Stimulated activated CD8-positive, alpha-beta memory T cell treated with anti-CD3 and anti-CD28 coated beads, Interleukin-7, amount 100 ng/mL, for 24 hours (primary cell): ENCODE measurements at regions not wholly inside any gene's neighbourhood (a gene's known extent, or its start where the extent isn't known, plus 50 kb on each side); places are given as distances from the start of the nearest gene placed in this dataset.

Experiments used
- DNase-seq: peaks from one replicate; pipeline ENCODE4 v3.0.0-alpha.2; 2020; ENCODE audit warnings: low read depth

DNA sequence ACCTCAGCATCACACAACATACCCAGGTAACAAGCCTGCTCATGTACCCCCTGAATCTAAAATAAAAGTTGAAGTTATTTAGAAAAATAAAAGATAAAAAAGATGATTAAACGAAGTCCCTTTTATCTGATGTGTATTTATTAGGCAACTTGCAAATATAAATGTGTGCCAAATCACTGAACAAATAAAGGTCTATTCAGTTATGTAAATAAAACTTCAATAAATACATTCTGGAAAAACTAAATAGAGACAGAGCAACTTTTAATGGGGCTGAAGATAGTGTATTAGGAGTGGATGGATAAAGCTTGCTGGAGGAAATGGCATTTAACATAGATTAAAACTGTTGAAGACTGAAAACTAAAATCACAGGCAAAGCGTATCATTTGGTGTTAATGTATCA lies 678.0 kb upstream of the GRM7 start:
- no peak for DNase-seq

DNA sequence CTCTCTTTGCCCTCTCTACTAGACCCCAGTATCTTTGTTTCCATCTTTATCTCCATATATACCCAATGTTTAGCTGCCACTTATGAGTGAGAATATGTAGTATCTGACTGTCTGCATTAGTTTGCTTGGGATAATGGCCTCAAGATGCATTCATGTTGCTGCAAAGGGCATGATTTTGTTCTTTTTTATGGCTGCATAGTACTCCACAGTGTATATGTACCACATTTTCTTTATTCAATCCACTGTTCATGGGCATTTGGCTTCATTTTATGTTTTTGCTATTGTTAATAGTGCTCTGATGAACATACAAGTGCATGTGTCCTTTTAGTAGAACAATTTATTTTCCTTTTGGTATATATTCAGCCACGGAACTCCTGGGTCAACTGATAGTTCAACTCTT lies 671.5 kb upstream of the GRM7 start:
- DNase-seq = no peak

DNA sequence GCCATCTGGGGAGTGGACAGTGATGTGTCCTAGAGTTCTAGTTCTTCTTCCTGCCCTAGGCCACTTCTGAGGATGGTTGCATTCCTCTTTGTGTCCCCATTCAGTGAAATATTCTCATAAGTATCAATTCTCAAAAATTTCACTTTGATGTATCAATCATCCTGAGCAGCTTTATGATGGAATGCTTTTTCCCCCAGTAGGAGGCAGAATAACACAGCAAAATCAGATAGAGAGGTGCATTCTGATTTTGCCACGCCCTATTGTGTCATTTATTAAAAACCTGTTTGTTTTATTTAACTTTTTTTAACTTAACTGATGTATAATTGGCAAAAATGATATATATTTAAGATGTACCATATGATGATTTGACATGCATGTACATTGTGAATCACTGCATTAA lies 656.0 kb upstream of the GRM7 start:
- DNase-seq = no peak

DNA sequence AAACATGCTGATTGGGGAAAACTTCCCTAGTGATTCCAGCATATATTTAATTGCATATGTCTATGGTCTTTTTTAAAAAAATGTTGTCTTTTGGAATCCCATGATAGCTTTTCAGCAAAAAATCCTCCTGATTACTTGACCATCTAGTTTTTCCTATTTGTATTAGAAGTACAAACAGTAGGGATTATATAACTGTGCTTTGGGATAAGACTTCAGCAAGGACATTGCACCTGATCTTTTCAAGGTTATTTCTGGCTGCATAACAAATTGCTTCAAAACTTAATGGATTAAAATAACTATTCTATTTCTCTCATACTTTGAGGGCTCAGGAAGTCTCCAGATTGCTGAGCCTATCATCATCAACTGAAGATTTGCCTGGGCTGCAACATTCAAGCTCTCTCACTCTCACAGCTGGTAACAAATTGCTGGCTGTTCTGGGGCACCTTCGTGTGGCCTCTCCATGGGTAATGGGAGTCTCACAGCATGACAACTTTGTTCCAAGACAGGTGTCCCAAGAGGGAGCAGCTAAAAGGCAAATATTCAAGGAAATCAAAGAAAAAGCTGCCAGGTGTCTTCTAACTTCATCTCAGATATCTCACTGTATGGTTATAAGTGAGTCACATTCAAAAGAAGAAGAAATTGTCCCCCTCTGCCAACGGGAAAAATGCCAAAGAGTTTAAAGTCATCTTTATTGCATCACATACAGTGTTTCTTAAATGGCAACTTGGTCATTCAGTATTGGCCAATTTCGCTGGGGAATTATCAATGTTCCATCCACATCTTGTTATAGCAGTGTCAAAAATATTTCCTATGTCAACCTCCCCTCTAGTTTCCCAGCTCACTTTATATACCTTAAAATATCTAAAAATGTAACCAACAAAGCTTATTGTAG lies 644.5 kb upstream of the GRM7 start:
- no peak for DNase-seq

DNA sequence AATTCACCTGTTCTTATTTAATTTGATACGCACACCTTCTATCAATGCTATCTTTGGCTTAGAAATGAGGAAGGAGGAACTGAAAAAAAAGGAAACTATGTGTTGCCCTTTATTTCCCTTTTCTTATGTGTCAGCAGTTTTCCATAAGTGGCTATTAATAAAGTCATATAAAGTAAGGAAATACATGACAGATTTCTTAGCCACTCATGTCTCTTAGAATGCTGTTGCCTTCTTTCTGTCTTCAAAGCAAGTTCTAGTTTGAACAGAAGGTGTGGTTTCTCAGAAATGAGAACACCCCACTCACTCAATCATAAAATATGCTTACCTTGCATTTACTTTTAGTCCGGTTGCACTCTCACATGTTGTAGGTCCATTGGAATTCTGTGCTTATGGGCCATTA lies 640.5 kb upstream of the GRM7 start:
- DNase-seq = no peak

DNA sequence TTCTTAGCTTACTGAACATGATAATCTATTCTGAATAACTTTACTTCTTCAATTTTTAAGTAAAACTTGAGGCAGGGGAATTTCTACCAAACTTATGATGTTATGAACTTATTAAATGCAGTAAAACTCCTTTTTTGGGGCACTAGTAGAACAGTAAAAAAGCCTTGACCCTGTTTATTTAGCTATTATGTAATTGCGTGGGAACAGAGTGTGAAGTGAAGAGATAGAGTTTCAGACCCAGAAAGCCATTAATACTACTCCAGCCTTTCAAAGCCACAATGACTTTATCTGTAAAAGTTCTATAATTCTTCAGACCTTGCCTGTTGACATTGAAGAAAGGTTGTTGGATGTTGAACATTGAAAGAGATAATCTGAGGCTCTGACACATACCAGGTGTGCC lies 638.8 kb upstream of the GRM7 start:
- DNase-seq = no peak

DNA sequence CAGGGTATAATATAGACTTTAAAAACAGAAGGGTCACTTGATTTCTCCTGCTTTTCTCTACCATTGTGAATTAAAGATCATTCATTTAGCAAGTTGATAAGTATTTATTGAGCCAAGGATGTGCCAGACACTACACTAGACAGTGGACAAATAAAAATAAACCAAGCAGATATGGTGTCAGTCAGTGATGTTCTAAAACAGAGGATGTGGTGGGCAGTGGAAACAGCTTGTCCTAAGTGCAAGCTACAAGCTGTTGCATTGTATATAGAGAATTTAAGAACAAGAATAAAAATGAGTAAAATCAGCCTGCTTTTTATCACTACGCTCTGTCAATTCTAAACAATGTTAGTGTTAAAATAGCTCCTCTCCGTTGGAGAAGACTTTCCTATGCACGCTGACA lies 637.3 kb upstream of the GRM7 start:
- DNase-seq = no peak

- DNase-seq = no peak
These were observed 631.8 kb upstream of the GRM7 start for GRCh38 chr3:6228958-6229683.

DNA sequence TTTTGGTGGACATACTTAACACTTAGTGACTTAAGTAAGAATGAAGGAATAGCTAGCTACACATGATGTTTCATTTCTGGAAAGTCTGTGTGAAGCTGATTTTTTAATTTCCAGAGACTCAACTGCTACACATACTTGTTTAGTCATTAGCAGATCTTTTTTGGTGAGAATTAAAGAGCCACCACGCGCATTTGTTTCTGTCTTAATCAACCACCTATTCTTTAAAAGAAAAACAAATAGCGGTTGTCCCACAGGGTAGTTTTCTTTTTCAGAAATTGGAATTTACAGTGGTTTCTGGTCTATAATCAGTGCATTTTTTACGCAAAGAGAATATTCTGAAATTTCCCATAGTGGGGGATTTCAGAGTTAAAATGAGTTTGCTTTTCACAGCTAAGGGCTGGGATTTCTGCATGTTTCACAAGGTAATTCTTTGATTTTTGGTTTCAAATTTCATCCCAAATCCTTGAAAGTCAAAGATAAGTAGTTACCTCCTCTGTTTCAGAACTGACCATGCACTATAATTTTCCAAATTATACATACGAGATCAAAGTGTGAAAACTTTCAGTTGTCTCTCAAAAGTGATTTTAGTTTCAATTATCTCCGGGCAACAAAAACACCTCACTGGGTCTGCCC lies 631.0 kb upstream of the GRM7 start:
- DNase-seq = no peak

DNA sequence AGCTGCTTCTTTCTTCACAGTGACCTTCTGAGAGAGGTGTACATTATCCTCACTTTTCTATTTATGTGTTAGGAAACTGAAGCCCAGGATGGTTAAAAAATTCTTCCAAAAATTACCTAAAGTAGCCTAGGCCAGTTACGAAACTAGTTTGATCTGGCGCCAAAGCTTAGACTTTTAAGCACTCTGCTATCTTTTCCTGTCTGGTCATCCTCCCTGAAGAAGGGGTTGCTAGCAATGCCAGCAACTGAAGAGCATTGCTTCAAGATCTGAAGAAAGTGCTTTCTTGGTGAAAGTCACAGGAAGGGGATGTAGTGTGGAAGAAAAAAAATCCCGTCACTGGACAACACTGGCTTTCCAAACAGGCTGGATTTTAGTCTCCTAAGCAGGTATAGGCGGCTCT lies 618.8 kb upstream of the GRM7 start:
- DNase-seq = no peak

GRCh38 chr3:6248528-6248927 lies 612.4 kb upstream of the GRM7 start:
- no peak for DNase-seq

- DNase-seq = no peak
These were observed 611.2 kb upstream of the GRM7 start for GRCh38 chr3:6249679-6250078.

DNA sequence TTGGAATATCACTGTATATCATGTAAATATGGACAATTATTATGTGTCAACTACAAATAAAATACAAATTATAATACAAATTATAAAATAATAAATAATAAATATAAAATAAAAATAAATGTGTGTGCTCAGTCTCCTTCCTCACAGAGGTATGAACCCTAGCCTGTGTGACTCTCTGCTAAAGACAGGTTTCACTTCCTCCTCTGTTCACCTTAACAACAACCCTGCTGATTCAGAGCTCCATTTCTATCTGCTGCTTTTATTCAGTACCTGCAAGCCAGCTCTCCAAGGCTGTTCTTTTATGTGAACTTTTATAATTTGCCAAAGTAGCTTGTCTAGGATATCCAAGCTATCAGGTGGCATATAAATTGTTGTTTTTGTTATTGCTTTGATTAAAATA lies 610.7 kb upstream of the GRM7 start:
- DNase-seq = no peak

- no peak for DNase-seq
These were observed 609.1 kb upstream of the GRM7 start for GRCh38 chr3:6251612-6252400.

DNA sequence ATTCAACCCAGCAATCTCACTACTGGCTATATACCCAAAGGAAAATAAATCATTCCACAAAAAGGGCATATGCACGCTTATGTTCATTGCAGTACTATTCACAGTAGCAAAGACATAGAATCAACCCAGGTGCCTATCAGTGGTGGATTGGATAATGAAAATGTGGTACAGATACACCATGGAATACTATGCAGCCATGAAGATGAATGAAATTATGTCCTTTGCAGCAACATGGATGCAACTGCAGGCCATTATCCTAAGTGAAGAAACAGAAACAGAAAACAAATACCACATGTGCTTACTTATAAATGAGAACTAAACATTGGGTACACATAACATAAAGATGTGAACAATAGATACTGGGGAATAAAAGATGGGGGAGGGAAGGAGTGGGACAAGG lies 606.4 kb upstream of the GRM7 start:
- DNase-seq = no peak

DNA sequence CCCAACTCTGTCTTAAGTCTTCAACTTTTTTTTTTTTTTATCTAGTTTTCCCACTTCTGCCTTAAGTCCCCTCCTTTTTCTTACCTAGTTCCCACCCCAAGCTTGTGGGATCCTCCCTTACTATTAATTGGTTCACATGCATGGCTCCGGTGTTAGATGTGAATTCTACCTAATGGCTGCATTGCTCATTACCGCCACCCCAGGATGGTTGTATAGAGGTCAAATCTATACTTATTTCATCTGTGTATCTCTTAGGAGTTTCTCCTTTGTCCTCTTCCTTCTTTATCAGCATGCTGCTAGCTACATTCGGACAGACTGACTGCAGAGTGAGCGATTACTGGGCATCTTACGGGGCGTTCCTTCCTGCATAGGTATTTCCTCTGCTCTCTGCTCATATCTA lies 605.7 kb upstream of the GRM7 start:
- no peak for DNase-seq

DNA sequence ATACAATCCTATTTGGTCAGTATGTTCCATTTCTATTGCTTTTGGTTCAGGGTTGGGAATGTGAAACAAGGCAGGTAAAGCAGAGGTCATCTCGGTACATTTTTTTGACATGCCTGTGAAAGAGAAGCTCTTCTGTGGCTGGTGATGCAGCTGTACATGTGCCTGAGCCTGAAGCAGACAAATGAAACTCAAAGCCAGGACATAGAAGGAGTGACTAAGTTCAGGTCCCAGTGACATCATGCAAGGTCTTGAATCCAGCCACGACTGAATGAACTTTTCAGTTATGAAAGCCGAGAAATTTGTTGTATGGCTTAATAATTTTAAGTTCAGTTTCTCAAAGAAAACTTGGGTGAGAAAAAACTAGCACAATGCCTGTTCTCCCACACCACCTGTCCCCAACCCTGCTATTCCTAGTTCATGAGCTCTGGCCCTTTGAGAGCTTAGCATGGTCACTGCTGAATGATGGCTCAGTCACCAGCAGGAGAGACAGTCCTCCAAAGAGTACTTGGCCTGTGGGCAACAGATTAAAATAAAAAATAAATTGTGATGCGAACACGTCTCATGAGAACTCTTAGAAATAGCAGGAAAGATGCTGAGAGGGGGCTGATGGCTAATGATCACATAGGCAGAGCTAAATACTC lies 600.2 kb upstream of the GRM7 start:
- DNase-seq = no peak

- no peak for DNase-seq
These were observed 598.9 kb upstream of the GRM7 start for GRCh38 chr3:6262010-6262409.

- DNase-seq = no peak
These were observed 596.9 kb upstream of the GRM7 start for GRCh38 chr3:6264036-6264435.

DNA sequence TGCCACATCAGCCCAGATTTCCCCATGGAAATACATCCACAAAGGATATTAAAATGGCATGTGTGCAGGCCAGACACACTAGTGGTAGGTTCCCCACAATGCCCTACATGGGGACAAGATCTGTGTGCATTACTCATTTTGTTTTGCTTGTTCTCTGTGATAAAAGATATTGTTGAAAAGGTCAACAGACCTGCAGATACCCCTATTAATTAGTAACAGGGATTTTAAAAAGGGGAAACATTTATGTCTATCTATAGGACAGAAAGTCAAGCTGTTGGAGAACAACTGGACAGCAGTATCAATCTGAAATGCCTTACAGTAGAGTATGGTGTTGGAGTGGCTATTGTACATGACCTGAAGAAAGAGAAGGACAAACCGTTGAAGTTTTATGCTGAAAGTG lies 596.0 kb upstream of the GRM7 start:
- DNase-seq = no peak

- no peak for DNase-seq
These were observed 594.8 kb upstream of the GRM7 start for GRCh38 chr3:6266135-6266534.

DNA sequence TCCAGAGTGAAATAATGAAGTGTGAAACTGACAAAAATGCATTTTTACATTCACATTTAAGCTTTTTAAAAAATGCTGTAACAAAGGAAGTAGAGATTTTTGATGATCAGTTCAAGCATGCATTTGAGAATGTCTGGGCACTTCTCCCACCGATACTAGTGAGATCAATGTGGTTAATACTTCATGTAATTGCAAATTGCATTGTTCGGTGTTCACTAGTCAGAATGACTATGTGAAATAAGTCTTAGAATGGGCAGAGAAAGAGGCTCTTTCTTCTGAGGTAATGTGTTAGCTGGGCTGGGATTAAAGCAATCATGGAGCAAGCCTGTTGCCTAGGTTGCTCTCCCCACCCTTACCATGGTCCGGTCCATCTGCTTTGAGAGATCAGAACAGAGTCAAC lies 587.0 kb upstream of the GRM7 start:
- DNase-seq = no peak
